GM12875 (cell line): ENCODE measurements at regions not wholly inside any gene's neighbourhood (a gene's known extent, or its start where the extent isn't known, plus 50 kb on each side); places are given as distances from the start of the nearest gene placed in this dataset.

Experiments used
- H3K4me3 ChIP-seq: one replicate; pipeline ENCODE4 v1.5.1; 2011; ENCODE audit warnings: low read depth, low read length, control low read depth
- CTCF ChIP-seq: IDR thresholded peaks from 2 replicates; pipeline ENCODE4 v1.5.1; 2011; ENCODE audit warnings: low read depth, mild to moderate bottlenecking, control low read depth, inconsistent platforms, low read length, moderate library complexity, borderline replicate concordance; ENCODE audit not compliant: insufficient read depth

GRCh38 chr12:114218136-114218535, 187.8 kb downstream of the TBX5 start:
- no peak overlapping the region for H3K4me3 ChIP-seq
- TF ChIP-seq CTCF, result no peak

GRCh38 chr12:114215746-114216145, 190.2 kb downstream of the TBX5 start:
- no peak for TF ChIP-seq CTCF
- H3K4me3 ChIP-seq, result no peak overlapping the region

- no peak overlapping the region for H3K4me3 ChIP-seq
- no peak for TF ChIP-seq CTCF
Observed at GRCh38 chr12:114213055-114213581, 192.8 kb downstream of the TBX5 start.

- no peak for TF ChIP-seq CTCF
- H3K4me3 ChIP-seq, result no peak overlapping the region
Observed at GRCh38 chr12:114209861-114210260, 196.1 kb downstream of the TBX5 start.

- H3K4me3 ChIP-seq, result no peak overlapping the region
- no peak for TF ChIP-seq CTCF
Observed at GRCh38 chr12:114206525-114206924, 199.4 kb downstream of the TBX5 start.

GRCh38 chr12:114201794-114202193, 204.2 kb downstream of the TBX5 start:
- H3K4me3 ChIP-seq, result no peak overlapping the region
- TF ChIP-seq CTCF, result no peak

GRCh38 chr12:114194956-114195355, 211.0 kb downstream of the TBX5 start:
- no peak for TF ChIP-seq CTCF

More at GRCh38 chr12:114194956-114195355, 211.0 kb downstream of the TBX5 start:
- H3K4me3 ChIP-seq, result no peak overlapping the region
